NCI-H748 treated with DMSO at 0.1 percent for 48 hours (cell line): ENCODE measurements at regions not wholly inside any gene's neighbourhood (a gene's known extent, or its start where the extent isn't known, plus 50 kb on each side); places are given as distances from the start of the nearest gene placed in this dataset.
"Not testable (repeated sequence)": the region's sequence is repeated elsewhere in the genome, so short reads cannot be mapped to it uniquely, and the experiment has no call there.

Experiments used
- DNase-seq: peaks from one replicate; lab custom pipeline; 2025; lab: John Stamatoyannopoulos, UW

DNA sequence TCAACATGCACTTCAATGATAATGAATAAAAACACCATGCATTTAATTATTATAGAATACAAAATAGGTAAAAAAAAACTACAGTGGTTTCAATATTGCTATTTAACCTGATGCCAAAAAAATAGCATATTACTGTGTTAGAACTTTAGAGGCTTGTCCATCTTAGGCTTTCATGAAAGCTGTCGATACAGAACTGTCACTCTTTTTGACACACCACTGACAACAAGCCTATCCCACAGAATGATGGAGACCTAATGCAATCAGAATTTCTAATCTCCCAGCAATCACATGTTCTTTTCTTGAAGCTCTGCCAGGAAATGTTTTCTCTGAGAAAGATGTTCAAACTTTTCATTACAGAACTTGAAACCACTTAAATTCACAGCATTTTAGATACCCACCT lies 490.3 kb upstream of the EPHA6 start:
- DNase-seq: no peak

DNA sequence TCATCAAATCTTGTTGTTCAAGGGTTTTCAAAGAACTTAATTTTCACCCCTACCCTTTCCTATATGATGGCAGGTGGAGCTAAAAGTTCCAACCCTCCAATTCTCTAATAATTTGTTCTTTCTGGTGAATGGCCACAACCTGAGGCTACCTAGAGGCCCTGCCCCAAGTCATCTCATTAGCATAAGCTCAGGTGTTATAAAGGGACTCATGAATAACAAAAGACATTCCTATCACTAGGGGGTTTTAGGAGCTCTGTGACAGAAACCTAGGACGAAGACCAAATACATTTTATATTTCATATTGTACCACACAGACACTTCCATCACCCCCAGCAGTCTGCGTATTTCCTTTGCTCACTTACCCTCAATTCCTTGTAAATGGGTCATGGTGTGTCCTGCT lies 483.6 kb upstream of the EPHA6 start:
- no peak for DNase-seq

DNA sequence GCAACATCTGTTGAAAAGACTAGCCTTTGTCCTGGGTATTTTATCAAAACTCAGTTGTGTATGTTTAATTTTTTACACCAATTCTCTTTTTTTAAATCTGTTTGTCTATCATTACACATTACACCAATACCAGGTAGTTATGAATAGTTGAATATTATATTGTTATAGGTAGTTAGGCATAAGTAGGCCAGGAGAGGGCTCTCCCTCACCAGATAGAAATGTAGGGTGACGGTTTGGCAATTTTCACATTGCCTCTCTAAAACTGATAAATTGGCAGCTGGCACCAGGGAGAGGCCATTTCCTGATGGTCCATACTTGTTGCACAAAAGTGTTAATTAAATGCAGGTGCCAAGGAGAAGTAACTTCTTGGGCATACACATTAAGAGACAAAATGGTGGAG lies 483.1 kb upstream of the EPHA6 start:
- peak; percentile 1 for DNase-seq

DNA sequence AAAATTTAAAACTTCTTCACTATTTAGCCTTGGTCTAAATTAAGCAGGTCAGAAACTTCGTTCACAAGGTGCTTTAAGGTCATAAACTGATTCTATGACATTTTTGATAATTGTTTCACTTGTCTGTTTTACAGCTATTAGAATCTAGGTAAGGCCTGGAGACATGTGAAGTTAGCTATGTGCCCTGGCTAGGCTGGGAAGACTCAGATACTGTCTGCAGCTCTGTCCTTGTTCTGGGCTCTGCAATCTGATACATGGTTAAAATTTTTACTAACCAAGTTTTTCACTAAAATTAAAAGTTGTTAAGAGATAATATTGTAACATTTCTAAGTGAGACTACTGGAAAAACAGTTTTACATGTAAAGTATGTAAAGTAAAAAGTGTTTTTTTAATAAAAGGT lies 479.6 kb upstream of the EPHA6 start:
- no peak for DNase-seq

DNA sequence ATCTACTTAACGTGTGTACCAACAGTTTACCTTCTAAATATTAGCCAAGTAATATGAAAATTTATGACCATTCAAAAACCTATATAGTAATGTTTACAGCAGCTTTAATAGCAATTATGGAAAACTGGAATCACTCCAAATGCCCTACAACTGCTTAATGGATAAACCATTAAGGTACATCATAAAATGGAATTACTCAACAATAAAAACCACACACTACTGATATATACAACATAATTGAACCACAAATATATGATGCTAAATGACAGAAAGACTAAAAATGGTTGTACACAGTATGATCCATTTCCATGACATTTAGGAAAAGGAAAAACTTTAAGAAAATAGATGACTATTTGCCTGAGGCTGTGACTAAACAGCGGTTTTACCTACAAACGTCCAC lies 467.1 kb upstream of the EPHA6 start:
- peak; percentile 30 for DNase-seq

DNA sequence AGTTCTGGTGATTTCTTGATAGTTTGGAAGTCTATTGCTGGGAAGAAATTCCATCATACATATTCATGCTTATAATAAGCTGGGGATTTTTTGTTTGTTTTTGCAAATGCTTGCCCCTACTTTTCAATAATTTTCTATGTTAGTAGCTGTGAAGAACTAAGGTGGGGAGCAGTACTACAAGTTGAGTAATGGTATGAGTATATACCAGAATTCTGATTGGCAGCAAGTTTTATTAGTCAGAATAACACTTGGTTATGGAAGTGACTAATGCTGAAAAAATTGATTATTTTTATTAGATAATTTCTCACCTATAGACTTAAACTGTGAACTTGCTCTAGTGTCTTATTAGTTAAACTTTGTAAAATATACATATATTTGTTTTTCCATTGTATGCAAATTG lies 462.8 kb upstream of the EPHA6 start:
- DNase-seq: not testable (repeated sequence)

DNA sequence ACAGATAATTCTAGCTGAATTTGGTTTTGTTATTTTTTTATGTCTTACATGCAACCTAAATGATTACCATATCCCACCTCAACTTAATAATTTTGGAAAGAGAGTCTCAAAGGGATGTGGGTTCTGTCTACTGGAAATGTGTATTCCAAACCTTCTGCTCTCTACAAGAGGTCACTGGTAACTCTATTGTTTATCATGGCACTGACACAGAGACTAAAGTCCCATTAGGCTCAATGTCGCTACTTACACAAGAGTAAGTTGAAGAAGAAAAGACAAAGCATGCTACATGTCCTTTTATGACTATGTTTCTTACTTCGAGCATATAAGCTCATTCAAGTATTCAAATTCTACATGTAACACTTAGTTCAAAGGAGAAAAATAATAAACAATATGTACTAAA lies 460.3 kb upstream of the EPHA6 start:
- DNase-seq: no peak

DNA sequence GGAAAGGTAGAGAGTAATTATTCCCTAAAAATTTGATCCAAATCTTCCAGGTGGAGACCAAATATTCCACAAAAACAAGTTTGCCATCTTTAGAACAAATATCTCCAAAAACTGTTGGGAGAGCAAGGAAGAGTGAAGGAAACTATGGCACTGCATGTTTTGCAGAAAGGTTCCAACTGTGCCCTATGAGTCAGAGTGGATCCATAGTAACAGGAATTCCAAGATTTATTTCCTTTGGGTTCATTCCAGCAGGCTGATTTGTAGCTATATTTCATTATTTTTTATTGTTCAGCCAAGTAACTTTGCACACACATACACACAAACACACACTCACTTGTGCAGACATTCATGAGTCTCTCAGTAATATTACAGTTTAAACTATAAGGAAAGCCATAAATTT lies 459.7 kb upstream of the EPHA6 start:
- no peak for DNase-seq

DNA sequence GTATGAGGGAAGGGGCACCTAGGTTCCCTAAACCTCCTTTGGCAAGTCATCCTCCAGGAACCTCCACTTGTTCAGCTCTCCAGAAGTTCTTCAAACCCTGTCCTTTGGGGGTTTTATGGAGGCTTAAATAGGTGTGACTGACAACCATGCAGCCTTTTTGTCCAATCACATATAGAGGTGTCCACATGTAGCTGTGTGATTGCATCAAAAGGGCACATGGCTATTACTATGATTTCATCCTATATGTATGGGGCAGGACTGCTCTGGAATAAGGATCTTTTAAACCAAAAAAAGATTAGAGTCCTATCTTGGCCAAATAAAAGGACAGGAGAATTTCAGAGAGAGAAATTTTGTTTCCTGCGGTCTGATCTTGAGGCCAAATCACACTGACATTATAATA lies 453.2 kb upstream of the EPHA6 start:
- DNase-seq: no peak

DNA sequence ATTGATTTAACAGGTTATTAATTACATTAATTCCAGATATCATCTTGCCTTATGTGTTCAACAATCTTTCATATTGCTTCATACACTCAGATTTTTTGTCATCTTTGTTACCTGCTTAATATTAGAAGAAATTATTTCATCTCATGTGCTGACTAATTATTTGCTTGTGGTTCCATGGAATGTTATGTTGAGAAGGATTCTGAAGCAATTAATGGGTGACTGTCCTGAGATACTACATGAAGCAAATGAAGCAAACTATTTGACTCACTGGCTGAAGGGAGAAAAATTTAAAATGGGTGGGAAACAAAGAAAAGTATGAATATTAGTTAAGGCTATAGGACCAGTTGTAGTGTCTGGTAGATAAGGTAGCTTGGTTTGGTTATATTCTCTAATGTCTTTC lies 443.8 kb upstream of the EPHA6 start:
- no peak for DNase-seq

DNA sequence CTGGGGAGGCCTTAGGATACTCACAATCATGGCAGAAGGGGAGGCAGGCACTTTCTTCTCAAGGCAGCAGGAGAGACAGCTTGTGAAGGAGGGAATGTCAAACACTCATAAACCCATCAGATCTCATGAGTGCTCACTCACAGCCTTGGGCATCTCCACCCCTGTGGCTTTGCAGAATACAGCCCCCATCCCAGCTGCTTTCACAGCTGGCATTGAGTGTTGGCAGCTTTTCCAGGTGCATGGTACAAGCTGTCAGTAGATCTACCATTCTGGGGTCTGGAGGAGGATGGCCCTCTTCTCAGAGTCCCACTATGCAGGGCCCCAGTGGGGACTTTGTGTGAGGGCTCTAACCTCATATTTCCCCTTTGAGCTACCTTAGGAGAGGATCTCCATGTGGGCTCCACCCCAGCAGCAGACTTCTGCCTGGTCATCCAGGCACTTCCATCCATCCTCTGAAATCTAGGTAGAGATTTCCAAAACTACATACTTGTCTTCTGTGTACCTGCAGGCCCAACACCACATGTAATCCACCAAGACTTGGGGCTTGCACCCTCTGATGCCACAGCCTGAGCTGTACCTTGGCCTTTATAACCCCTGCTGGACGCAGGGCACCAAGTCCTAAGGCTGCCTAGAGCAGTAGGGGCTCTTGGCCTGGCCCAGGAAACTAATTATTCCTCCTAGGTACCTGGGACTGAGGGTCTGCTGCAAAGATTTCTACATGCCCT lies 404.2 kb upstream of the EPHA6 start:
- no peak for DNase-seq

DNA sequence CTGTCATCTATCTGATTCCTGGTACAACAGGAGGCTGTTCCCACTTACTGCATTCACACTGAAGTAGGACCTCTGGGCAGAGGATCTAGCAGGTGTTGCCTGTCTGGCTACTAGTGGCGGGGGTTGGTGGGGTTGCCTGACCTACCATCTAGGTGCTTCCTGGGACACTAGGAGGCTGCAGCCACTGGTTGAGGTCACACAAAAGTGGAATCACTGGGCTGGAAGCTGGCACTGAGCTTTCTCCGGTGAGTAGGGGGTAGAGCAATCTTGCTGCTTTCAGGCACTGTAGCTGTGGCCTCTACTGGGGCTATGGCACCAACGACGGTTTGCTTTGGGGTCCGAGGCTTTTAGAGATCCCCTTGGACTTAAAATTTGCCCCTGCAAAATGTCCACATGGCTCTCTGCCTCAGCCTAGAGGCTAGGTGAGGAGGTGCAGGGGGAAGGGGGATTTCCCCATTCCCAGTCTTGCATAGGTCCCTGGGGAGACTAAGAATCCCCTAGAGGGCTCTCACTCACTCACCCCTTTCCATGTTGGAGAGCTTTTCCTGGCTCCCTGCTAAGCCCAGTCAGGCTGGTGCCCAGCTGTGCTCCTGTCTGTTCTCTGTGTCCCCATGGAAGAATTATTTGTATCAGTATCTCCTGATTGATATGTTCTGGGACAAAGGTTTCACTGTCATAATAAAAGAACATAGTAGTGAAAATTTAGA lies 397.7 kb upstream of the EPHA6 start:
- DNase-seq: no peak

DNA sequence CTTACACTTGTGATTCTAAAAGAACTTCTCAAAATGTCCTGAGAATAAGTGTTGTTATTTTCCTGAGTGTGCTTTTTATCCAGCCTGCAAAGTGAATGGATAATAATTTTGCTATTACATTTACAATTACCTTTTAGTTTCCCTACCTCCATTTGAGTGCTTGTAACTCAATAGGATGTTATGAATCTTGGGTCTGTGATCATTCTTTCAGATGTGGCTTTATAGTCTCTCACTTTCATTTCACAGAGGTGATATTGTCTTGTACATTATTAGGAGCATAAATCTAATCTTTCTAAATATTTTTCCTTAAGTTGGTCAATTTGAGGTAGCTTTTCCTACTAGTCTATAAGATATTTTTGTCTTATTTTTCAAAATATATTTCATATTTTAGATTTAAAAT lies 386.3 kb upstream of the EPHA6 start:
- DNase-seq: no peak

DNA sequence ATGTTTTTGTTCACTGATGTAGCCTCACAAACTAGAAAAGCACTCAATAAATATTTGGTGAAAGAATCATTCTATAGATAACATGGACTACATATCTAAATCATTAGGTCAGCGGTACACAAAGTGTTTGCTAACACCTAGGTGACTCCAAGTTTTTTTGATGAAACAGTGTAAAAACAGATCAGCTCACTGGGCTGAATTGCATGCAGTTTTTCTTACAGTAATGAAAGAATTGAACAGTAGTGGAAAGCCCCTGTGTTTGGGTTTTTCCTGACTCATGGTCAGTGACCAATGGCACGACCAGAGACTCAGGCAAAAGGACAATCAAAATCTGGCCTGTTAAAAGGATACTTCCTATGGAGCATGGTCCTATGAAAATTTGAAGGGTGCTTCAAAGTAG lies 384.3 kb upstream of the EPHA6 start:
- DNase-seq: no peak

DNA sequence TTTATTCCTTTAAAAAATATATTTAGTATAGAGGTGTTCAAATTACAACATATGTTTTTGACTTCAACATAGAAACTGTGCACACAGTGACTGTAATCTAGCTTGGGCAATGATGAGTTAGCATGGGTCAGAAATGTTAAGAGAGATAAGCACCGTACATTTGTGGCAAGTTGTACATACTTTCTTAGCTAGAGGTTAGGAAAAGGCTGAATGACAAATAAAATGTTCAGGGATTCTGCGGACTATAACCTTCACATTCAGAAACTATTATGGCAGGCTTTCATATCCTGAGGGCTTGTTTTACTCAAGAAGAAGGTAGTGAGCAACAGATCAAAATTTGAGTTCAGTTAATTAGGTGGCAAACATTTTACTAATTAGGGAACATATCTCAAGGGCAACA lies 379.7 kb upstream of the EPHA6 start:
- DNase-seq: no peak

DNA sequence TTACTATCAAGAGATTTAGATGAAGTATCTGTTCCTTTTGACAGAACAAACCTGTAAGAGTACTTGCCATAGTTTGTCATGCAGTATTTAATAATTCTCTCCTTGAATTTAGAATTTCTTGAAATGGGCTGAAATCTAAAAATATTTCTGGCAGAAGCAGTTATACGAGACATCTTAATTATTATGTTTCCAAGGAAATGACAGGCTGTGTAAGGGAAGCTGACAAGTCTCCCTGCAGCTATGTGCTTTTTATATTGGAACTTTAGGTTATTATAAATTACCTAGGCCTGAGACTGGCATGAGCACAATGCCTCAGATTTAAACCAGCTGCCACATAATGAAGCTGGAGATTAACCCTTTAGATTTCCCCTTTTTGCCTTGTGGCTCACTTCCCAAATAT lies 365.0 kb upstream of the EPHA6 start:
- no peak for DNase-seq

DNA sequence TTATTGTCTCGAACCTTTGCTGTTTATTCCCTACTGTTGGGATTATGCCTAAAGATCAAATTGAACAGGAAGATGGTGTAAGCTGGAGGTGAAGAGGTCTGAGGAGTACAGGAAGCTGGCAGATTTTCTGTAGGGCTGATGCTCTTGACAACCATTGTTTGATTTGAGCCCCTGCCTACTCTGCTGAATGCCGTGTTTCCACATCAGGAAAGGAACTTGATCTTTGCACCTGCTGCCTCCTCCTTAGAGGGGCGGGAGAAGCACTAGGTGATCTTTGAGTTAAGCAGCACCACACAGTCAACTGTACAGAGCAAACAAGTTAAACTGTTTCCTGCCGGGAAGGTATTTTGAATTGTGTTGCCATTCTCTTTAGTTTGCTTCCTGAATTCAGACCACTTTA lies 364.6 kb upstream of the EPHA6 start:
- peak; percentile 79 for DNase-seq

DNA sequence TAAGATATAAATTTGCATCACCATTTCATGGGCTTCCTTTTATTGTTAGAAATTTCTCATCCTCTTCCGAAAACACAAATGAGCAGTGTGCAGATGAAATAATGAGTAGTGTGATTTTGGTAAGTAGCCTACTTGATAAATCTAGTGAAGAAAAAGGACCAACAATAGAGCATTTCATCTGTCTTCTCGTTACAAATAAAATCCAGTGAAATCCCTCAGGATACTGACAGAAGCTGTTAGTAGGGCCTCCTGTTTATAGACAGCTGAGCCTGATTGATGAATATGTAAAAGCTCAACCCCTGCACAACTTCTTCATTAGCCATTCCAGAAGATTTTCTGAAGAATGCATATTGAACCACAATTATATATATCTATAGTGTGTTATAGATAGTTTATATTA lies 363.7 kb upstream of the EPHA6 start:
- no peak for DNase-seq

DNA sequence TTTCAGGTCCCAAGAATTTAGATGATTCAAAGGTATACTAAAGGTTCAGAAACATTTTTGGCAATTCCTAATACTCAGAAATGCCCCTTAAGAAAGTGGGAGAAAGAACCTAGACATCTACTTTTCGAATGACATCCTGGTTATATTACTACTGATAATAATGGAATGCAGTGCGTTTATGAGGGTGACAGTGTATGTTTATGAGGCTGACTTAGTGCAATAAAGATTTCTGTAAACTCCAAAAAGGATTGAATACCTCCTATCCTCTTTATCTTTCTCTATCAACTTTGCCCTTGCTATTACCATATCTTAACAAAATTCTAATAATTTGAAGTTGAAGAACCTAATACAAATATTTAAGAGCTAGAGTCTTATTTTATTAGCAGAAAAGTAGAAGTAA lies 348.9 kb upstream of the EPHA6 start:
- DNase-seq: no peak

DNA sequence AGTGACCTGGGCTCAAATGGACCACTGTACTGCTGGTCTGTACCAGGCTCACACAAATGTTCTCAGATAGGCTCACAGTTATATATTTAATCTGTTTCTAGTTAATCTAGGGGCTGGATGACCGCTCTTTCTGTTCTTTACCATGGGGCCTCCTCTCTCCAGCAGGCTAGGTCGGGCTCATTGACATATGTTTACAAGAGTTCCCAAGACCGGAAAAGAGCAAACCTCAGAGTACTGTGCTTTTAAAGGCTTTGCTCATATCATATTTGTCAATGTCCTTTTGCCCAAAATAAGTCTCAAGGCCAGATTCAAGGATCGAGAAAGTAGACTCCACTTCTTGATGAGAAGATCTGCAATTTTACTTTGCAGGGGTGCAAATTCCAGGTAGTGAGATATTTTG lies 348.0 kb upstream of the EPHA6 start:
- DNase-seq: no peak

DNA sequence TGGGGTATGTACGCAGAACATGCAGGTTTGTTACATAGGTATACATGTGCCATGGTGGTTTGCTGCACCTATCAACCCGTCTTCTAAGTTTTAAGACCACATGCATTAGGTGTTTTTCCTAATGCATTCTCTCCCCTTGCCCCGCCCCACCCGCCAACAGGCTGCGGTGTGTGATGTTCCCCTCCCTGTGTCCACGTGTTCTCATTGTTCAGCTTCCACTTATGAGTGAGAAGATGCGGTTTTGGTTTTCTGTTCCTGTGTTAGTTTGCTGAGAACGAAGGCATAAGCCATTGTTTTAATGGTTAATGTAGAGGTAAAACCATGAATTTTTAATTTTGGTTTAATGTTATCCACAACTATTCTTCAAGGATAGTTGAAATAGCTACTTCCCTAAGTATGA lies 346.8 kb upstream of the EPHA6 start:
- no peak for DNase-seq

DNA sequence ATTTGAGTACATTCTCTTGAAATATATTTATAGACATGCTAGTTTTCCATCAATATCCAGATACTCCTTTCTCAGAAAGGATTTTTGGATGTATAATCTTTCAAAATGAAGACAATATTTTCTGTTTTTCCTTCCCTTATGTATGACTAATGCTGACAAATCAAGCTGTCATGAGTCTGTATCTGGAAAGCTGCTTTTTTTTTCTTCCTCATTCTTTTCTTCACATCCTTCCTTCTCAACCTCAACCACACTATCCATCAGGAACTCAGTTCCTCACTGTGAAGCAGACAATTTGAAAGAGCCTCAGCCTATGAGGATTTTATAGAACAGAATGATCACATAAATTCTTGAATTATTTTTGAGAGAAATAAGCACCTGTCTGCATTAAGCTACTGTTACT lies 335.9 kb upstream of the EPHA6 start:
- no peak for DNase-seq

DNA sequence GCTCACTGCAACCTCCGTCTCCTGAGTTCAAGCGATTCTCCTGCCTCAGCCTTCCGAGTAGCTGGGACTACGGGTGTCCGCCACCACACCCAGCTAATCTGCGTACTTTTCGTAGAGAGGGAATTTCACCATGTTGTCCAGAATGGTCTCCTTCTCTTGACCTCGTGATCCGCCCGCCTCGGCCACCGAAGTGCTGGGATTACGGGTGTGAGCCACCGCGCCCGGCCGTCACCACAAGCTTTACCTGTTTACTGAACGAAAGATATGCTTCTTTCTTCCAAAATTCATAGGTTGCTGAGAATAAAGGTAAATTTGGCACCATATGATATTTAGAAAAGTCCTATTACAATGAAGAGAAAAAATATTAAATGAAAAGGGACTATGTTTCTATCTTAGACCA lies 333.5 kb upstream of the EPHA6 start:
- no peak for DNase-seq

DNA sequence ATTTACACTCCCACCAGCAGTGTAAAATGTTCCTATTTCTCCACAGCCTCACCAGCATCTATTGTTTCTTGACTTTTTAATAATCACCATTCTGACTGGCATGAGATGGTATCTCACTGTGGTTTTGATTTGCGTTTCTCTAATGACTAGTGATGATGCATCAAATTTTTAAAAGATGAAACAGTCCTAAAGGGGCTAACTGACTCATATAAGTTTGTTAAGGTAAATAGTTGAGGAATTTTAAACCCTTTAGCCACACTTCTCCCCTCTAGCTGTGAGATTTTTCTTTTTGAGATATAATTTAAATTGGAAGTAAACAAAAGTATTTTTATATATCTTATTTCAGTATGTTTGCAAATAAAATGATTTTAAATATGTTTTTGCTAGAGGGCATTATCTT lies 331.2 kb upstream of the EPHA6 start:
- DNase-seq: not testable (repeated sequence)
